Activated T-cell treated with anti-CD3 and anti-CD28 coated beads for 48 hours (primary cell): ENCODE measurements at regions not wholly inside any gene's neighbourhood (a gene's known extent, or its start where the extent isn't known, plus 50 kb on each side); places are given as distances from the start of the nearest gene placed in this dataset.

Source experiments
- DNase-seq: peaks from one replicate; pipeline ENCODE4 v3.0.0-alpha.2; 2020; ENCODE audit warnings: low read depth

- no peak for DNase-seq
These were observed 288.1 kb downstream of the ETS1 start for GRCh38 chr11:128299132-128299726.

GRCh38 chr11:128298271-128298670, 289.1 kb downstream of the ETS1 start:
- DNase-seq, result no peak

DNA sequence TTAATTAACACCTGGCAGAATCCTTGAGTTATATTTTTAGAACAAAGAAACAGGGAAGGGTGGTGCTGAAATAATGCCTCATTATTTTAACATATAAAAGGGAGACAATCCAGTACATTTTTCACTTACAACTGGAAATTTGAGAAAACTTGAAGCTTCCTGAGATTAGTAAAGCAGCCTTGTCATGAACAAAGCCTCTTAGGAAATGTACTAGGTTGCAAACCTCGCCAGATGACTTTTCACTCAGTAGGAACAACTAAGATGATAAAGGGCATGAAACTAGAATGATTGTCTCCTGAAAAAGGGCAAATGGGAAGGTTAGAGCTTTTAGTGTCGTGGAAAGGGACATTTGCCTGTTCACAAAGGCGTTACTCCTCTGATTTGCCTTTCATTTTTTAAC, 289.6 kb downstream of the ETS1 start:
- DNase-seq, result no peak

DNA sequence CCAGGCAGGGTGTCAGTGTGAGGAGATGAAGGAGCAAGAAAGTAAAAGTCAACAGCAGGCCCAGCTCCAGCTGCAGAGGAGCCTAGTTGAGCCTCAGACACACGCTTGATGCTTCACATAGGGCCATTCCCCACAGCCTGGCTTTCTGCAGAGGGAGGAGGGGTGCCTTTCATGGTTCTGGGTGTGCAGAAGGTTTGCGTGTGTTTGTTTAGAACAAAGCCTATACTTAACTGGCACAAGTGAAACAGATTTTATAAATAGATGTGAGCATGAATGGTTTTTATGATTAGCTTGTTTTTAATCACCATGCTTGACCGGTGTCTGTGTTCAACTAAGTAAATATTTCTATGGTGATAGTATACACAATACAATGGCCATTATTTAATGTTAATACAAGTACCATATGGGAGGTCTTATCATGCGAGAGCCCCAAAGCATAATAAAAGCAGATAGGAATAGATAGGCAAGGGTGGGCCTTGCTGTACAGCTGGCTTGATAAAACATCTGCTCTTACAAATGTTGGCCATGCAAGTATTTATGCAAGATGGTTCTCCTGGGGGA, 290.2 kb downstream of the ETS1 start:
- no peak for DNase-seq

GRCh38 chr11:128294671-128295050, 292.7 kb downstream of the ETS1 start:
- DNase-seq, result no peak

GRCh38 chr11:128294001-128294670, 293.2 kb downstream of the ETS1 start:
- no peak for DNase-seq

DNA sequence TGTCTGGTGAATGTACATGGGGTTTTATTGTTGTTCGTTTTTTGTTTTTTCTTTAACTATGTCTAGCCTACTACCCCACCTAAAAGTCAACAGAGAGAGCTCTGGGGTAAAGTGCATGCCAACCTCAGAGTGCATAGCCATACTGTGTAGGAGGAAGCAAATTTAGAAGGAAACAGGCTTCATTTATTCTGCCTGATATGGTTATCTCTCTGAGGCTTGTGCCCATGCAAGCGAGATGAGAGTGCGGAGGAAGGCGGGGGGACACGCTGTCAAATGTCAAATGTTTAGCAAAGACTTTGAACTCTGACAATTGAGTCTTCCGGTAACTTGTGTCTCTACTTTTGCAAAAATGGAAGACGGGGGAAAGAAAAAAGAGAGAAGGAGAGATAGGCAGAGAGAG, 295.5 kb downstream of the ETS1 start:
- DNase-seq, result no peak

- DNase-seq, result no peak
These were observed 296.4 kb downstream of the ETS1 start for GRCh38 chr11:128291007-128291406.

DNA sequence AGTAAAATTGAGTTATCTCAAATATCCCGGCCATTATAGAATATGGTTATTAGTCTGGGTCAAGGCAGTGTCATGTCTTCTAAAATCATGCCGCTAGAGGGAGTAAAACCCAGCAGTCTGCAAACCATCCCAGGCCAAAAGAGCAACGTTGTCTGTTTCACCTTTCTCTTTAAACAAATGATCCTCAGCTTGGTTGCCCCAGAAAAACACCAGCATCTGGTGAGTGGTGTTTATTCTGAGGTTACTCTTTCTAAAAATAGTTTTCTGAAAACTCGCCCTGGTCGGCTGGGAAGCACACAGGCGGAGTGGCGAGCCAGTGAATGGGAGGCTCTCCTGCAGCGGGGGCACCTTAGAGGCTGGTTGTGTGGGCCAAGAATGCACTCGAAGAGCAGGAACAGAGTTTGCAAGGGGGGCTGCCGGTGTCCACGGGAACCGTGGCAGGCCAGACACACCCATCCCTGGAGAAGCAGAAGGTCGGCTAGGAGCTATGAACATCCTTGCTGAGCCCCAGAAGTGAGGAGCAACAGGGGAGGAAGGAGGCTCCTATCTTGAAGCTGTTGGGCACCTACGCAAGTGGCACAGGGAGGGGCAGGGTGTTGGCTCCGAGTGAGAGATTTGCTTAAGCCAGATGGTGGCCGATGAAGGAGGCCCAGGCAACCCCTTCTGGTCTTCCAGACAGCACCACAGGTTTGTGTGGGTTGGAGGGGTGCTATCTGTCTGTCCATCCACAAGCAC, 297.1 kb downstream of the ETS1 start:
- peak; percentile 57 for DNase-seq

- no peak for DNase-seq
These were observed 298.3 kb downstream of the ETS1 start for GRCh38 chr11:128289048-128289447.

GRCh38 chr11:128288368-128288767, 299.0 kb downstream of the ETS1 start:
- DNase-seq, result no peak

- no peak for DNase-seq
These were observed 302.0 kb downstream of the ETS1 start for GRCh38 chr11:128285321-128285720.

GRCh38 chr11:128284634-128285033, 302.7 kb downstream of the ETS1 start:
- DNase-seq, result no peak

DNA sequence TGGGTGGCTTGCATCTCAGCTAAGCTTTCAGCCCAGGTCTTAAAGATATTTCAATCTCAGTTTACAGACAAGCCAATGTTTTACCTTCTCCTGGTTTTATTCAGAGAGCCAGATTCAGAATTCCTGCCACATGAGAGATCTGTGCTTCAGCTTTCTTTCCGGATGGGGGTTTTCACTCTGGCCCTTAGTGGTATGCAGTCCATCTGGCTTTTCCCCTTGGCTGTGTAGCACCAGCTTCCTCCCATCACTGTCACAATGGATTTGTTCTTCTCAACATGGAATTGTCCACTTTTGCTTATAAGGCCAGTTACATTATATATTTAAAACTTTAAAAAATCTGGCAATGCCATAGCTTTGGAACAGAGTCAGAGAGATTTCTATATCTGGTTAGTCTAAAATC, 303.9 kb downstream of the ETS1 start:
- no peak for DNase-seq

DNA sequence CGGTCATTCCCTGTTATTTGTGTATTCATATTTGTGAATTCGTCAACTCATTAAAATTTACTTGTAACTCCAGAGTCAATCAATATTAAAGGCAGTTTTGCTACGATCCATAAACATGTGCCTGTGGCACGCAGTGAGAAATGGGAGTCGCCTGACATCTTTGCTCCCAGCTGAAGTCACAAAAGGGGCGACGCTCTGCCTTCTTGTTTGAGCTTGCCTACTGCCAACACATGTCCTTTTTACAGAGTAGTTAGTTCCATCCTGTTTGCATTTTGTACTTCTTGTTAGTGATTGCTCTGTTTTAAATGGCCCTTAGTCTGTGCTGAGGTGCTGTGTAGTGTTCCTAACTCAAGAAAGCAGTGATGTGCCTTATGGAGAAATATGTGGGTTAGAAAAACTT, 305.3 kb downstream of the ETS1 start:
- no peak for DNase-seq

- no peak for DNase-seq
These were observed 307.5 kb downstream of the ETS1 start for GRCh38 chr11:128279866-128280265.

DNA sequence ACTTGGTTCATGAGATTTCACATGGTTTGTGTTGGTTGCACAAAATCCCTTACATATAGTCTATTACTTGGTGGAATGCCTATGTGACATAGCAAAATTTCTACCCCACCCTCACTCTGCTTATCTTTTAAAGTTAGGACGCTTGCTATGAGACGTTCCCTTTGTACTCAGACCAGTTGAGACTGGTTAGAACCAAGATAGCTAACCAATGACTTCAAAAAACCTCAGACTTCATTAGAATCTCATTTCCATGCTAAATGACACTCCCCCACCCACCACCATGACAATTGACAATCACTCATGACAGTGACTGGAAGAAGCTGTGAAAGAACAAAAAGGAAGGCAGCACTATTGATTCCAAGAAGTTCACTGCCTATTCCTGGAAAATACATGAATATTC, 313.6 kb downstream of the ETS1 start:
- no peak for DNase-seq

DNA sequence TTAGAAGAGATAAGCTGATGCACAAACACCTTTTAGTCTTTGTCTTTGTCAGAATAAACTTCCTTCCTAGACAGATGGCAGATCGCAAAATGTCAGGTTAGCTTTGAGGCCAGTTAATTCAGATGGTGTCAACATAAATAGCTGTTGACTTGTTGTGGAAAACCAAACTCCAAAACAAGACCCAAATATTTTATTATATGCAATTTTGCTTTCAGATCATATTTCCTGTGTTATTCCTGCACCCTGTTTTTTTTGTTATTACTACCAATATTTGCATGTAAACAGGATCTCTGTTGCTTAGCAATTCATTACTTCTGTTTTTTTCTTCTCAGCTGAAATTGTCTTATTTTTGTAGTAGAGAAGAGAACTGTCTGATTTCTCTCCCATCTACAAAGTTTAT, 316.0 kb downstream of the ETS1 start:
- no peak for DNase-seq

- DNase-seq, result no peak
These were observed 317.9 kb downstream of the ETS1 start for GRCh38 chr11:128269466-128269865.

DNA sequence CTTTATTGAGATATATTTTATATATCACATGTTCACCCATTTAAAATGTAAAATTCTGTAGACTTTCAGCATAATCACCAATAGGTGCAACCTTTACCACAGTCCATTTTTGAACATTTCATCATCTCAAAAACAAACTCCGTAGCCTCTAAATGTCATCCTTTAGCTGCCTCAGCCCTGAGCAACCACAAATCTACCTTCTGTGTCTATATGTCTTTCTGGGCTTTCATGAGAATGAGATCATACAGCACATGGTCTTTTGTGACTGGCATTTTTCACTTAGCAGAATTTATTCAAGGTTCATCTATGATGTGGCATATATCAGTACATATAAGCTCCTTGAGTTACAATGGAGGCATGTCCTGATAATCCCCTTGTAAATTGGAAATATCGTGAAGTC, 320.5 kb downstream of the ETS1 start:
- DNase-seq, result no peak

DNA sequence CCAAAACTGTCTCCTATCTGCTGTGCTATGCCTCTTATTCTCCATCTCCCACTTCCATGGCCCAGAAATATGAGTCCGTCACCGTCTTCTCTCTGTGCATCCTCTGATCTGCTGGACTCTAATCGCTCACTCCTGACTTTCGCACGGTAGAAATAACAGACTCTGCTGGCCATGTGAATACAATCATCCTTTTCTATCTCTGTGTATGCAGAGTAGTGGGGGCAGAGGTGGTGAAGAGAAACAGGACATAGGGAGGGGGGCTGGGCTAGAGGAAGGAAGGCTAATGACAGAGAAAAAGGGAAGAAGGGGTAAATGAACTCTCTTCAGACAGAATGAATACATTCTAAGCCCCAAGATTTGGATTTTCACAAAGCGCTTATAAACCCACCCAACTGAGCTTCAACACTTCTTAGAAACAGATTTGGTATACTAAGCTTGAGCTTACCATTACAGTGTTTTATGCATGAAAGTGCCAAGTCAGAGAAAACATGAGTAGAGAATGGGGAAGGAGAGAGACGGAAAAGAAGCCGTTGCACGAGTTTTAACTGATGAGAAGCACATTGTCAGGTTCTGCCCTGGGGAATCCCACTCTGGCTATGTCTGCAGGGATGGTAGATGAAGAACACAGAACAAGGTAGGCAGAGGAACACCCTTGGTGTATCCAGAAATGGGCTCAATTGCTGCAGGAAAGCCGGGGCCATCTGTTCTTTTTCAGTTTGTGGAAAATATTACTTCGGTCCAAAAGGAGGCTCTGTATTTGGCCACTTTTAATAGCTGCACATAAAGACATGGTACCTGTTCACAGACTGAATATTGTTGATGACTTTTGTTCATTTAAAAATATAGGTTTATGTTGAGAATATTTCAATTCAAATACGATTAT, 324.7 kb downstream of the ETS1 start:
- no peak for DNase-seq

DNA sequence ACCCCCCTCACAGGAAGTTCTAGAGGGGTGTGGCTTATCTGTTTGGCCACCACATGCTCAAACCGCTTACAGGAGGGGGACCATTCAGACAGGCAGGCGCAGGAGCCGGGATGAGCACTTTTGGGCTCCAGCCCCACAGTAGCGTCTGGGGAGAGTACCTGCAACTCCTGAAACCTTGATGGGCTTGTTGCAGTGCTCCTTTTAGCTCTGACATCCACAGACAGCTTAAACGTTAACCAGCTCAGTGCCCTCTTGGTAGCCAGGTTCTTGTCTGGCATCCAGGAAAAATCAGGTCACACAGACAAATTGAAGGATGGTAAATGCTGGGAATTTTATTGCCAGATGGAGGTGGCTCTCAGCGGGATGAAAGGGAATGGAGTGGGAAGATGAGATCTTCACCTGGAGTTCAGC, 326.3 kb downstream of the ETS1 start:
- no peak for DNase-seq
